ENCODE measurements at regions not wholly inside any gene's neighbourhood (a gene's known extent, or its start where the extent isn't known, plus 50 kb on each side); places are given as distances from the start of the nearest gene placed in this dataset.

- DNase-seq = no peak
These were observed 77.6 kb upstream of the RGS17 start for GRCh38 chr6:153208706-153209105.

GRCh38 chr6:153207617-153208016 lies 76.5 kb upstream of the RGS17 start:
- DNase-seq = no peak

- no peak for DNase-seq
These were observed 75.9 kb upstream of the RGS17 start for GRCh38 chr6:153207006-153207405.

GRCh38 chr6:153192943-153193885 lies 62.1 kb upstream of the RGS17 start:
- no peak for DNase-seq

GRCh38 chr6:153183925-153184324 lies 52.8 kb upstream of the RGS17 start:
- no peak for DNase-seq

Measured in activated naive CD4-positive, alpha-beta T cell (primary cell).